Mucosa of rectum (tissue), 2 donors: ENCODE measurements at regions not wholly inside any gene's neighbourhood (a gene's known extent, or its start where the extent isn't known, plus 50 kb on each side); places are given as distances from the start of the nearest gene placed in this dataset.

Source experiments
- H3K27ac ChIP-seq, 2 donors: one replicate each; pipeline ENCODE4 v1.7.0; 2013; ENCODE audit warnings: inconsistent platforms in 2 of 2, low read depth in 2 of 2, low read length in 2 of 2
- H3K27me3 ChIP-seq, 2 donors: one replicate each; pipeline ENCODE4 v1.7.0; 2013; ENCODE audit warnings: low read length in 2 of 2; ENCODE audit not compliant: control insufficient read depth in 2 of 2, insufficient read depth in 2 of 2
- H3K36me3 ChIP-seq, 2 donors: one replicate each; pipeline ENCODE4 v1.7.0; 2013; ENCODE audit warnings: low read length in 2 of 2; ENCODE audit not compliant: control insufficient read depth in 2 of 2, insufficient read depth in 2 of 2
- H3K4me1 ChIP-seq, 2 donors: one replicate each; pipeline ENCODE4 v1.7.0; 2013; ENCODE audit warnings: low read length in 2 of 2, mild to moderate bottlenecking in 1 of 2; ENCODE audit not compliant: control insufficient read depth in 2 of 2, insufficient read depth in 2 of 2
- H3K4me3 ChIP-seq, 2 donors: one replicate each; pipeline ENCODE4 v1.7.0; 2013; ENCODE audit warnings: low read length in 2 of 2
- H3K9ac ChIP-seq, 2 donors: one replicate each; pipeline ENCODE4 v1.7.0; 2013; ENCODE audit warnings: low read length in 2 of 2, low read depth in 1 of 2, mild to moderate bottlenecking in 1 of 2
- H3K9me3 ChIP-seq, 2 donors: one replicate each; pipeline ENCODE4 v1.7.0; 2013; ENCODE audit warnings: low read length in 2 of 2; ENCODE audit not compliant: control insufficient read depth in 2 of 2
- donor health status: healthy.
- donor health status: Normal muscosa, but diverticular disease.

DNA sequence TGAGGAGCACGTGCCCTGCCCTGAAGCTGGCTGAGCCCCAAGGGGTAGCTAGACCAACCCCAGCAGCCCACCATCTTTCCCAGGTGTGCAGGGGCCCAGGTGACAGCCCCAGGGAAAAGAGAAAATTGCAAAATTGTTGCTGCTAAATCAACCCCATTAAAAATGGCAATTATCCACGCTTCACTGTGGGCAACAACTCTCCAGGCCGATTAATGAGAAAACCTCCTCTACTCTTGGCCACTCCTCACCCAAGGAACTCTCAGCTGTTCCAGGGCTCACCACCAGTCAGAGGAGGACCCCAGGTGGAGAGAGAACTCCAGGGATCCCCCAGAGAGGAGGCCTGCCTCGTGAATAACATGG is 516.1 kb upstream of the MGMT start:
- Histone ChIP-seq H3K4me1 (no peaks in the 10 kb centered on the region), H3K27ac (no peak overlapping the region), H3K4me3 (no peak overlapping the region), H3K9ac (no peak overlapping the region), H3K36me3 (no peaks in the 10 kb centered on the region), H3K9me3 (no peaks in the 10 kb centered on the region), H3K27me3 (no peaks in the 10 kb centered on the region)

DNA sequence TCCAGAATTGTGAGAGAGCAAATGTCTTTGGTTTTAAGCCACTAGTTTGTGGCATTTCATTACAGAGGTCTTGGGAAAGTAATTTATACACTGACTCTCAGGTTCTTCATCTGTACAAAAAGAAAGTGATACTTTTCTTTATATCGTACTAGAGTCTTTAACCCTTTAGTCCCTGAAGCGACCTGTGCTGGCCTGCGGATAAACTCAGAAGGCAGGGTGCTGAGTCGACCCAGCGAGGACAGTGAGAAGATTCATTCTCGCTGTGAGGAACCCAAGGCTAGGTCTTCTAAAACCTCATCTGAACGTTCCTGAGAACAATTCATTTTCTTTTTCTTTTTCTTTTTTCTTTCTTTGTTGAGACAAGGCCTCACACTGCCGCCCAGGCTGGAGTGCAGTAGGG is 514.2 kb upstream of the MGMT start:
- Histone ChIP-seq H3K4me1 (no peaks in the 10 kb centered on the region), H3K9ac (no peak overlapping the region), H3K36me3 (no peaks in the 10 kb centered on the region), H3K27ac (no peak overlapping the region), H3K4me3 (no peak overlapping the region), H3K9me3 (no peaks in the 10 kb centered on the region), H3K27me3 (no peaks in the 10 kb centered on the region)

DNA sequence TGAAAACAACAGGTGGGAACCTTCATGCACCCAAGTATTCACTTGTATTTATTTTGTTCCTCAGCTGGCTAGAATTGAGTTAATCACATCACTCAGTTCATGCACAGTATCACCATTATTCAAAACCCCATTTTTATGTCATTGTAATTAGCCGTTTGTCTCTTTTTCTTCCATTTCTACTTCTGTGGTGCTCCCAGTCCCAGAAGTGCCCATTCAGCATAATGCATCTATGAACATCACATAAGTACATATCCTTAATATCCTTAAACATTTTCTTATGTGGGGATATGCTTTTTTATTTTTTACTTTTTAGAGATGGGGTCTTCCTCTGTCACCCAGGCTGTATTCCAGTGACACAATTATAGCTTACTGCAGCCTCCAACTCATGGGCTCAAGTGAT is 510.9 kb upstream of the MGMT start:
- Histone ChIP-seq H3K27ac (no peak overlapping the region), H3K4me3 (no peak overlapping the region), H3K9ac (no peak overlapping the region), H3K27me3 (no peaks in the 10 kb centered on the region), H3K4me1 (no peaks in the 10 kb centered on the region), H3K36me3 (no peaks in the 10 kb centered on the region), H3K9me3 (no peaks in the 10 kb centered on the region)

DNA sequence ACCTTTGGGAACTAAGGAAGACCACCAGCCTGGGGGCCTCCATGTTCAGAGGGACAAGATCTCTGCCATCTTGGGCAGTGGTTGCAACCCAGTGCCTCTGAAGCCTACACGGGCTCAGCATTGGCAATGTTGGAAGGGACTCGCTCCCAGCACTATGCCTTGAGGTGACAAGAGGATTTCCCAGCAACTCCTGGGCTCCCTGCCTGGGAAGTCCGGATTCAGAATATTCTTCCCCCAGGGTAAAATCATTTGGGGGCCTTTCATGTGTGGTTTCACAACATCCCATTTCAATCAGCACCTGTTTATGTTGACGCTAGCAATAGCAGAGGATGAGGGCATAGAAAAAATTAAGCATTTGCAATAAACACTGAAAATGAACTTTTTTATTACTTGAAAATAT is 509.8 kb upstream of the MGMT start:
- Histone ChIP-seq H3K27me3 (no peaks in the 10 kb centered on the region), H3K27ac (no peak overlapping the region), H3K4me1 (no peaks in the 10 kb centered on the region), H3K9me3 (no peaks in the 10 kb centered on the region), H3K36me3 (no peaks in the 10 kb centered on the region), H3K9ac (no peak overlapping the region), H3K4me3 (no peak overlapping the region)

DNA sequence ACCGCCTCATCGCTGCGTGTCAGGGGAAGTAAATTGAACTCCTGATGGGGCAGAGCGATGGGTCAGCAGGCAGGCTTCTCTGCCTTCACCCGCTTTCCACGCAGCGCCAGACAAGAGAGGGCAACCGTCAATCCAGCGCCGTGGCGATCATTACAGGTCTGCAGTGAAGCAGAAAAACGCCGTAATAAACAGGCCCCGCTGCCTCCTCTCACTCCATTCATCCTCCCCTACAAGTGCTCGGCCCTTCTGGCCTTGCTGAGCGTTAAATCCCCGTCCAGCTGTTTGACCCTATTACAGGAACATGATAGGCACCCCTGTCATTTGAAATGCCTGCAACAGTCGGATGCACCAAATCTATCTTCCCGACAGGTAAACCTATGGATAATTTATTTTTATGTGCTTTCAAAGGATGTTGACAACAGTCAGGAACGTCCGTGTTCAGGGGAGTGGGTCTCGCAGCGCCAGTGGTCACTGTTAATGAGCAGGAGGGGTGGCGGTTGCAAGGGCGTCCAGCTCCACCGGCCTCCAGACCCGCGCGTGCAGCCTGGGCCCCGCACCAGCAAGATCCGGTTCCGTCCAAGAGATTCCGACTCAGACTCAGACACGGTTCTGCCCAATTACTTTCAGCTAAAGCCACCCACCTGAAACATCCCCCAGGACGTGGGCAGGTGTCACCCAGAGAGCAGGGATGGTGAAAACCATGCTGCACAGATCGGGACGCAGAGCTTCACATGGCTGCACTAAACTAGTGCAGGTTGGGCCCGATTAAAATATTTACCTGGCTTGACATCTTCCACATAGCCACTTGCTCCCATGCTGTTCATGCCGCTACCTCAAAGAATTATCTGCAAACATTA is 508.0 kb upstream of the MGMT start:
- Histone ChIP-seq H3K9me3 (no peaks in the 10 kb centered on the region), H3K9ac (no peak overlapping the region), H3K4me3 (no peak overlapping the region), H3K4me1 (no peaks in the 10 kb centered on the region), H3K36me3 (no peaks in the 10 kb centered on the region), H3K27ac (no peak overlapping the region), H3K27me3 (no peaks in the 10 kb centered on the region)

DNA sequence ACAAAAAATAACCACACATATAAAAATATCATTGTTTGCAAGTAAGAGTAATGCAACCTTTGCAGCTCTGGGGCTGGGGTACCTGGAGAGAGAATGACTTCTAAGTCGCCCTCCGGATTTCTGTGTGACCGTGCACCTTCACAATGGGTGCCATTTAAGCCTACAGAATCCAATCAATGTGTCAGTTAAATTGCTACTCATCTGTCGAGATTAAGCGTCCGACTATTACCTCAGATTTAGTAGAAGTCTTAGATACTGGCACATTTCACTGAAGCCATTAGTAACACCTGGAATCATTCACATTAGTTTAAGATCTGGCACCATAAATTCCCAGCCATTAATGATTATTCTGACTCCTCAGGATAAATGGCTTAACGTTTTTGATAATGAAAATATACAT is 507.3 kb upstream of the MGMT start:
- no peaks in the 10 kb centered on the region for H3K9me3 ChIP-seq
- H3K27me3 ChIP-seq: no peaks in the 10 kb centered on the region
- no peaks in the 10 kb centered on the region for H3K4me1 ChIP-seq
- no peak overlapping the region for H3K27ac ChIP-seq
- H3K4me3 ChIP-seq: no peak overlapping the region
- no peak overlapping the region for H3K9ac ChIP-seq
- no peaks in the 10 kb centered on the region for H3K36me3 ChIP-seq

DNA sequence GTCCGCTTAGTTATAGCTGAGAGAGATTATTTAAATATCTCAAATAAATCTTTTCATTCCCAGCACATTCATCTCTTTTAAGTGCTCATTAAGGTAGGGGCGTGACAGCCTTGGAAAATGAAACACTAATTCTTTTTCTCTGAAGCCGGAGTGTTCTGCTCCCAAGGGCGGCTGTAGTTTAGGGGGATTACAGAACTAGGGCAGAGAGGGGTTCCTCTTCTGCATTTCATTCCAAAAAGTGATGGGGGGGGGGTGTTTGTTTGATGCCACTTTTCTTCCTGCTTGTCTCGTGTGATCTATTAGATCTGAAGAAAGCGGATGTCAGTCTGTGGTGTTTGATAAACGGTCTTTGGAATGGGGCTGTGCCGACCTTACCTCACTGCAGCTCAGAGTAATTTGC is 506.5 kb upstream of the MGMT start:
- Histone ChIP-seq H3K9me3 (no peaks in the 10 kb centered on the region), H3K9ac (no peak overlapping the region), H3K4me3 (no peak overlapping the region), H3K27ac (no peak overlapping the region), H3K27me3 (no peaks in the 10 kb centered on the region), H3K36me3 (no peaks in the 10 kb centered on the region), H3K4me1 (no peaks in the 10 kb centered on the region)

DNA sequence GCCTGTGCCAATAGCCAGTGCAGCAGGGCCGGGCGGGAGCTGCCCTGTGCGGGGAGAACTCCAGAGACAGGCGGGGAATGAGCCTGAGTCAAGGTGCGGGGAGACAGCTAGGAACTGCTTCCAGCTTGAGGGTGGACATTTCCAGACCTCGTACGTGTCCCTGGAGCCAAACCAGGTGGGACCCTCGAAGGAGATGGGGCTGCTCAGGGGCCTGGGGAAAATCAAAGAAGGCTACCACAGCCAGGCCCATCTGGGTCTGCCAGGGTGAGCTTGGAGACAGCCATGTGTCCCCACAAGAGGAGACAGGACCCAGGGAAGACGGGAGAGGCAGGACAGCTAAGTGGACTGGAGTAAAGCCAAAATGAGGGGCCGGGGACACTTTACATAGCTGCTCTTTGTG is 504.9 kb upstream of the MGMT start:
- no peak overlapping the region for H3K9ac ChIP-seq
- H3K4me1 ChIP-seq: no peaks in the 10 kb centered on the region
- H3K27ac ChIP-seq: no peak overlapping the region
- no peaks in the 10 kb centered on the region for H3K27me3 ChIP-seq
- H3K4me3 ChIP-seq: no peak overlapping the region
- no peaks in the 10 kb centered on the region for H3K9me3 ChIP-seq
- H3K36me3 ChIP-seq: no peaks in the 10 kb centered on the region

DNA sequence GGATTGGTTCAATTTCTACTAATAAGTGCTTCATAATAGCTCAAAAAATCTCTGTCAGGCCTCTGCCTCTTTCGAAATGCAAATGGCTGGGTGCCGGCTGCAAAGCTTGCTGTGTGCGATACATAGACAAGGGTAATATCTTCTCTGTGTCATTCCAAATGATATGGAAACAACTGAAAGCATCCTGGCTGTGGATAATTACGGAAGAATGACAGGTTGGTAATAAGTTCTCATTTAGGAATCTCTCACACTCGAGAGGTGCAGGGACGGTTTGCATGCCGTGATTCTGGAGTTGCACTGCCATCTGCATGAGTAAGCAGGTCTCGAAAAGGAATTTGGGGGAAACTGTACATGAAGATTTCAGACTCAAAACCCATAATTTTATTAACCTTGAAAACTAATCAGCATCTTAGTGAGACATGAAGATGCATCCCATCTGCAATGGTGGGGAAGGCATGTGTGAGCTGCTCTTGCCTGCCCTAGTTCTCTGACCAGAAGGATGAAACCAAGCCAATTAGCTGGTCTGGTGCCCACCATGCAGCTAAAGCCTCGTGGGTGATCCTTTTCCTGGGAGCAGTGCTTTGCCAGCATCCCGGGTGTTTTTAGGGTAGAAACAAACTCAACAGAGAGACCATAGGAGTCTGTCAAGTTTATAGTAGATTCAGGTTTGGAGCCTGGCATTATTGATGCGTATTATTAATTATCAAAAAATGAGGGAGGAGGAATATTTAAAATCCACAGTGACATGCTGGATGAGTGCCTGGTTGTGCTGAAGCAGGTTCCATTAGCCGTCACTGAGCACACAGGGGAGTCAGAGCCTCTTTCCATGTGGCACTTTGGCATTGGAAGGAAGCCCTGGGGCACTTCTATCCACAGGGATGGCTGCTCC is 503.6 kb upstream of the MGMT start:
- Histone ChIP-seq H3K27me3 (no peaks in the 10 kb centered on the region), H3K9me3 (no peaks in the 10 kb centered on the region), H3K4me1 (no peaks in the 10 kb centered on the region), H3K27ac (no peak overlapping the region), H3K9ac (no peak overlapping the region), H3K36me3 (no peaks in the 10 kb centered on the region), H3K4me3 (no peak overlapping the region)

DNA sequence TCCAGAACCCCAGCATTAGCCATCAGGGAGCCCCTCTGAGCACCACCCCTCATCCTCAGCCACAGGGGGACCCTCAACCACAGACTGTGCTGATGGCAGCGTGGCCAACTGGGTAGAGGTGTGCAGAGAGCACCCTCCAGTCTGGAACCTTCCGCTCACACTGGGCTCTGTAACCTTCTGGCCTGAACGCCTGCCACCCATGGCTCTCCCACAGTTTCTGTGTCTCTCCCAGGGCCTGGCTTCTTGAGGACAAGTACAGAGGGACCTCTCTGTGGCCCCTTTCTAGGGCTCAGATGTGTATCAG is 503.0 kb upstream of the MGMT start:
- Histone ChIP-seq H3K36me3 (no peaks in the 10 kb centered on the region), H3K9ac (no peak overlapping the region), H3K27me3 (no peaks in the 10 kb centered on the region), H3K9me3 (no peaks in the 10 kb centered on the region), H3K4me1 (no peaks in the 10 kb centered on the region), H3K4me3 (no peak overlapping the region), H3K27ac (no peak overlapping the region)
